ENCODE measurements at regions not wholly inside any gene's neighbourhood (a gene's known extent, or its start where the extent isn't known, plus 50 kb on each side); places are given as distances from the start of the nearest gene placed in this dataset.

DNA sequence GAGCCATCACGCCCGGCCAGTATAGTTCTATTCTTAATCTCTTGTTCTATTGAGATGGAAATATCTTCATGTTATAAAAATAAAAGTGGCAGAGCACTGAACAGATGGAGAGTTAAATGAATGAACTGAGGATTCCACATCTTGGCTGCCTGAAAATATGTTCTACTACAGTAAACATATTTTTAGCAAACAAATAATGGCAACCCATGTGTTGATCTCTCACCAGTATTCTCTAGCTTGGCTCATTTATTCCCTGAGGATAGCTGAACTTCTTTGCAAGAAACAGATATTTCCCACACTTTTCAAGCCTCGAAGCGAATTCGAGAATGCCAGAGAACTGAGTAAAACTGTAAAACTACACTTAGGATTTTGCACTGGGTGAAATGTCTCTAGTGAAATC is 58.9 kb downstream of the DIRAS3 start:
- no peaks in the 10 kb centered on the region for H3K9me3 ChIP-seq (ENCODE audit: control insufficient read depth in 2 of 2, insufficient read depth in 1 of 2, low read depth in 1 of 2, low read length in 1 of 2)
- H3K27ac ChIP-seq (ENCODE audit: low read depth in 1 of 3, low read length in 2 of 3): no peak overlapping the region
- no peaks in the 10 kb centered on the region for H3K36me3 ChIP-seq (ENCODE audit: control insufficient read depth in 3 of 3, insufficient read depth in 2 of 3, low read depth in 1 of 3, low read length in 3 of 3)
- DNase-seq (no peak), FAIRE-seq (no peak)
- WGBS, 3 donors: 88 to 96% (median 92%) methylated on average over 5 of the region's 5 CpGs
- H3K27me3 ChIP-seq (ENCODE audit: control insufficient read depth in 3 of 3, insufficient read depth in 3 of 3, low read length in 3 of 3): no peaks in the 10 kb centered on the region
- no peaks in the 10 kb centered on the region for H3K4me1 ChIP-seq (ENCODE audit: control insufficient read depth in 3 of 3, insufficient read depth in 2 of 3, low read depth in 1 of 3, low read length in 2 of 3)
- H3K4me3 ChIP-seq (ENCODE audit: low read depth in 1 of 3, low read length in 3 of 3): no peak overlapping the region

DNA sequence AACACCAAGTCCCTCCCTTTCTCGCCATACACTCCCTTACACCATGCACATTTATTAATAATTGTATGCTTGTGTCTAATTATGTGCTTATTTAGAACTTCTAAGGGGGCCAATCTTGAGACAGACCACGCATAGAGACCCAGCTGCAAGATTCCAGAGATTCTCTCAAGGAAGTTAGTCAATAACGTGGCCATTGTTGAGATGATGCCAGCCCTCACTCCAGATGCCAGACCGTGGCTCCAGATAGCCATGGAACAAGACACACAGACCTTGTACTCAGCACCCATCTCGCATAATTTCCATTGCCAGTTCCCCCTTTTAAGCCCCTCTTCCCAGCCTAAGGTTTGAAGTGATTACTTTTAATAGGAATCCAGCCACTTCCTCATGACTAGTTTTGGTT is 62.4 kb downstream of the DIRAS3 start:
- no peaks in the 10 kb centered on the region for H3K9me3 ChIP-seq (ENCODE audit: control insufficient read depth in 2 of 2, insufficient read depth in 1 of 2, low read depth in 1 of 2, low read length in 1 of 2)
- no peaks in the 10 kb centered on the region for H3K36me3 ChIP-seq (ENCODE audit: control insufficient read depth in 3 of 3, insufficient read depth in 2 of 3, low read depth in 1 of 3, low read length in 3 of 3)
- H3K27ac ChIP-seq (ENCODE audit: low read depth in 1 of 3, low read length in 2 of 3): no peak overlapping the region
- no peaks in the 10 kb centered on the region for H3K27me3 ChIP-seq (ENCODE audit: control insufficient read depth in 3 of 3, insufficient read depth in 3 of 3, low read length in 3 of 3)
- no peak overlapping the region for H3K4me3 ChIP-seq (ENCODE audit: low read depth in 1 of 3, low read length in 3 of 3)
- FAIRE-seq (no peak), DNase-seq (no peak)
- WGBS, 3 donors: 77 to 86% (median 79%) methylated on average over 5 of the region's 5 CpGs
- no peaks in the 10 kb centered on the region for H3K4me1 ChIP-seq (ENCODE audit: control insufficient read depth in 3 of 3, insufficient read depth in 2 of 3, low read depth in 1 of 3, low read length in 2 of 3)

DNA sequence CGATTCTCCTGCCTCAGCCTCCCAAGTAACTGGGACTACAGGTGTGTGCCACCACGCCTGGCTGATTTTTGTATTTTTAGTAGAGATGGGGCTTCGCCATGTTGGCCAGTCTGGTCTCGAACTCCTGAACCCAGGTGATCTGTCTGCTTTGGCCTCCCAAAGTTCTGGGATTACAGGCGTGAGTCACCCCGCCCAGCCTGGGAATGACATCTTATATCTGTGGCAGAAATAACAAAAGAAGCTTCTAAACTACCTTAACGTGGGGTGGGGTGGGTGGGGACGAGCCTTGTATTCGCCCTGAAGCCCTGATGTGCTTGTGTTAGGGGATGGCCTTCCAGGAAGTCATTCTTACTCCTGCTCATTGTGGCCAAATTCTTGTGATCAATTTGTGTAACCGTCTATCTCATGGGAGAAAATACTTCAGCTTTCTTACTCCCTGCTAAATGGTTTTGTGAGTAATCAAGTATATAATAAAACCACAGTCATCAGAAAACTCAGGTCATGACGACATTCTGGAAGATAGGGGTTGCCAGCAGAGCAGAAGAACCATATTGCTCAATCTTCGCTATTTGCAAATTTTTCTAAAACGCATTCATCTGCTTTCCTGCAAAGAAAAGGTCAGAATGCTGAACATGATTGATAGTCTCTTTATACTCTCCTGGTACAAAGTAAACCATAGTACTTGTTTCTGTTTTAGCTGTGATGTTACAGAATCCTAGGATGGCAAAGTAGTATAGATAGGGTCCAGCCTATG is 63.2 kb downstream of the DIRAS3 start:
- H3K36me3 ChIP-seq (ENCODE audit: control insufficient read depth in 3 of 3, insufficient read depth in 2 of 3, low read depth in 1 of 3, low read length in 3 of 3): no peaks in the 10 kb centered on the region
- peaks cover 0 to under 1% of the 10 kb centered on the region in 2 donors for H3K9me3 ChIP-seq (ENCODE audit: control insufficient read depth in 2 of 2, insufficient read depth in 1 of 2, low read depth in 1 of 2, low read length in 1 of 2)
- WGBS, 3 donors: 77 to 83% (median 79%) methylated on average over 13 of the region's 13 CpGs
- no peak overlapping the region for H3K4me3 ChIP-seq (ENCODE audit: low read depth in 1 of 3, low read length in 3 of 3)
- H3K27me3 ChIP-seq (ENCODE audit: control insufficient read depth in 3 of 3, insufficient read depth in 3 of 3, low read length in 3 of 3): no peaks in the 10 kb centered on the region
- DNase-seq (no peak), FAIRE-seq (no peak)
- H3K4me1 ChIP-seq (ENCODE audit: control insufficient read depth in 3 of 3, insufficient read depth in 2 of 3, low read depth in 1 of 3, low read length in 2 of 3): no peaks in the 10 kb centered on the region
- no peak overlapping the region for H3K27ac ChIP-seq (ENCODE audit: low read depth in 1 of 3, low read length in 2 of 3)

DNA sequence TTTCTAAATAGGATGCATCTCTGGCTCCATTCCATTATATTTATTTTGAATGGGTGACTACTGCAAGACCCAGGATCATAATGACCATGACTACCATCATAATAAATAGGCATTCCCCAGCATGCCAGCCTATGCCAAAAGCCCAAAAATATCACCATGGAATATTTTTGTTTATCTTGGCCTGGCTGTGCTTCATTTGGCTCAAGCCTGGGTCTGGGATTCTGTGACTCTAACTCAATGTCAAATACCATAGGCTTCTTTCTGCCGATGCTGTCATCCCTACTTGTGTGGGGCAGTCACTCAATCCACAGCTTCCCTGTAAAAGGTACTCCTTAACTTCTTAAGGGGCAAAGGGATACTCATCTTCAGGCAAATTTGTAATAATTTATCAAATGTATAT is 66.6 kb downstream of the DIRAS3 start:
- H3K27me3 ChIP-seq (ENCODE audit: control insufficient read depth in 3 of 3, insufficient read depth in 3 of 3, low read length in 3 of 3): no peaks in the 10 kb centered on the region
- FAIRE-seq: no peak
- no peaks in the 10 kb centered on the region for H3K36me3 ChIP-seq (ENCODE audit: control insufficient read depth in 3 of 3, insufficient read depth in 2 of 3, low read depth in 1 of 3, low read length in 3 of 3)
- H3K9me3 ChIP-seq (ENCODE audit: control insufficient read depth in 2 of 2, insufficient read depth in 1 of 2, low read depth in 1 of 2, low read length in 1 of 2): peaks cover 0 to 2% of the 10 kb centered on the region in 2 donors
- H3K4me3 ChIP-seq (ENCODE audit: low read depth in 1 of 3, low read length in 3 of 3): no peak overlapping the region
- no peak overlapping the region for H3K27ac ChIP-seq (ENCODE audit: low read depth in 1 of 3, low read length in 2 of 3)
- WGBS, 3 donors: 81 to 100% (median 94%) methylated on average over 1 of the region's 1 CpG
- H3K4me1 ChIP-seq (ENCODE audit: control insufficient read depth in 3 of 3, insufficient read depth in 2 of 3, low read depth in 1 of 3, low read length in 2 of 3): no peaks in the 10 kb centered on the region
- no peak for DNase-seq

DNA sequence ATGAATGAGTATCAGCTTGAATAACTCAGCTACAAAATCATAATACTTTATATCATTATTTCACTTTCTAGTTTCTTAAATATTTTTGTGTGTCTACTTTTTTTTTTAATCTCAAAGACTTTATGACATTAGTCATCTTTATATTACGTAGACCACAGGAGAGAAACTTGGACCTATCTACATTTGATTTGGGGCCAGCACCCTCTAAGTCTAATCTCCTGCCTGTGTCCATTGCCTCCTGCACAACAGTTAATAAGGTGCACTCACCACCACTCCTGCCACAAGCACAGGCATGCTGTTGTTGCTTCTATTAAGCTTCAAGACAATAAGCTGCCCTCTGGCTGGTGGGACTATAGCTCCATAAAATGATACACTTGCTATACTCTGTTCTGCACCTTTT is 70.4 kb downstream of the DIRAS3 start:
- no peaks in the 10 kb centered on the region for H3K36me3 ChIP-seq (ENCODE audit: control insufficient read depth in 3 of 3, insufficient read depth in 2 of 3, low read depth in 1 of 3, low read length in 3 of 3)
- H3K9me3 ChIP-seq (ENCODE audit: control insufficient read depth in 2 of 2, insufficient read depth in 1 of 2, low read depth in 1 of 2, low read length in 1 of 2): peaks cover 0 to 2% of the 10 kb centered on the region in 2 donors
- FAIRE-seq (no peak), DNase-seq (no peak)
- H3K27ac ChIP-seq (ENCODE audit: low read depth in 1 of 3, low read length in 2 of 3): no peak overlapping the region
- H3K4me1 ChIP-seq (ENCODE audit: control insufficient read depth in 3 of 3, insufficient read depth in 2 of 3, low read depth in 1 of 3, low read length in 2 of 3): no peaks in the 10 kb centered on the region
- H3K4me3 ChIP-seq (ENCODE audit: low read depth in 1 of 3, low read length in 3 of 3): no peak overlapping the region
- H3K27me3 ChIP-seq (ENCODE audit: control insufficient read depth in 3 of 3, insufficient read depth in 3 of 3, low read length in 3 of 3): no peaks in the 10 kb centered on the region
- 52 to 80% (median 59%) methylated on average over 1 of the region's 1 CpG for WGBS, 3 donors

DNA sequence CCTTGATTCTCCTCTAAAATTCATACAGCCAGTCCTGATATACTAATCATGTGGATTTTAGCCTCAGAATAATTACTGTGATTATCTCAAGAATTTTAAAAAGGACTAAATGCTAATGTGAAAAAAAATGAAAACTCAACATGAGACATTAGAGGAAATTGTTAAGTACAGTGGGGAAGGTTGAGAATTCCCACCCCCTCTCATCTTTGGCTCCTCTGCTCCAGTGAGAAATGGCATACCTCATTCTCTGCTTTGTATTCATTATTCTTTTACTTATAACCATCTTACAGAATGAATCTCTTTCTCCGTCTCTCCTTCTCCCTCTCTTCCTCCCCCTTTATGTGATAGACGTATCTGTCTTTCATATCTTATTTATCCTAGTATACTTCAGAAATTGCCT is 70.9 kb downstream of the DIRAS3 start:
- FAIRE-seq (no peak), DNase-seq (no peak)
- no peaks in the 10 kb centered on the region for H3K36me3 ChIP-seq (ENCODE audit: control insufficient read depth in 3 of 3, insufficient read depth in 2 of 3, low read depth in 1 of 3, low read length in 3 of 3)
- H3K27ac ChIP-seq (ENCODE audit: low read depth in 1 of 3, low read length in 2 of 3): no peak overlapping the region
- no peak overlapping the region for H3K4me3 ChIP-seq (ENCODE audit: low read depth in 1 of 3, low read length in 3 of 3)
- H3K9me3 ChIP-seq (ENCODE audit: control insufficient read depth in 2 of 2, insufficient read depth in 1 of 2, low read depth in 1 of 2, low read length in 1 of 2): peaks cover 0 to 2% of the 10 kb centered on the region in 2 donors
- H3K4me1 ChIP-seq (ENCODE audit: control insufficient read depth in 3 of 3, insufficient read depth in 2 of 3, low read depth in 1 of 3, low read length in 2 of 3): no peaks in the 10 kb centered on the region
- WGBS, 3 donors: 65 to 88% (median 86%) methylated on average over 2 of the region's 2 CpGs
- no peaks in the 10 kb centered on the region for H3K27me3 ChIP-seq (ENCODE audit: control insufficient read depth in 3 of 3, insufficient read depth in 3 of 3, low read length in 3 of 3)

DNA sequence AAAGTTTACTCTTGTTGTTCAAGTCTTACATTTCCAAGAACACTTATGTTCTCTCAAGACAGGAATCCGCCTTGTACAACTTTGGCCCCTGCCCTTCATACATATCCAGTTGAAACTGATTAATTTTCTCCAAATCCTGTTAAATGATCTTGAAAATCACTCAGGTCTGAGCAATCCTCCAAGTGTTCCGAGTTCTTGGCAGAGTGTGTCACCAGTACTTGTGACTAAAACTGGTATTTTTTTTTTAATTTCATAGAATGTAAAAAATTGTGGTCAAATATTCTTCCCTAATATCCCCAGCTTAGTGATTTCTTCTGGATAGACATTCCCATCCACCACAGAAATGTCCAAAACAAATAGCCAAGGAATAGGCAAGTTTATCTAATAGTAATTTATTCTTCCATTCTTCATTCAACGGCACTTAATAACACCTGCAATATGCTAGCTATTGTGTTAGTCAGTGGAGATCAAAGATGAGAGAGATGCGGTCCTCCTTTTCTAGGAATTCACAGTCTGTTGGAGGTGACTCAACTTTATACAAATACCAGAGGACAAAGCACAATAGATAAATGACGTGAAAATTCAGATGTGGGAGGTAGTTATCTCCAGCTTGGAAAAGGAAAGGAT is 71.4 kb downstream of the DIRAS3 start:
- WGBS, 3 donors: 39 to 59% (median 54%) methylated on average over 5 of the region's 5 CpGs
- Histone ChIP-seq H3K4me1 (ENCODE audit: control insufficient read depth in 3 of 3, insufficient read depth in 2 of 3, low read depth in 1 of 3, low read length in 2 of 3) (no peaks in the 10 kb centered on the region), H3K27ac (ENCODE audit: low read depth in 1 of 3, low read length in 2 of 3) (no peak overlapping the region), H3K27me3 (ENCODE audit: control insufficient read depth in 3 of 3, insufficient read depth in 3 of 3, low read length in 3 of 3) (no peaks in the 10 kb centered on the region), H3K9me3 (ENCODE audit: control insufficient read depth in 2 of 2, insufficient read depth in 1 of 2, low read depth in 1 of 2, low read length in 1 of 2) (peaks cover 0 to 2% of the 10 kb centered on the region in 2 donors), H3K4me3 (ENCODE audit: low read depth in 1 of 3, low read length in 3 of 3) (no peak overlapping the region), H3K36me3 (ENCODE audit: control insufficient read depth in 3 of 3, insufficient read depth in 2 of 3, low read depth in 1 of 3, low read length in 3 of 3) (no peaks in the 10 kb centered on the region)
- peak in 1 of 2 donors; percentile 12 for DNase-seq
- FAIRE-seq: no peak

DNA sequence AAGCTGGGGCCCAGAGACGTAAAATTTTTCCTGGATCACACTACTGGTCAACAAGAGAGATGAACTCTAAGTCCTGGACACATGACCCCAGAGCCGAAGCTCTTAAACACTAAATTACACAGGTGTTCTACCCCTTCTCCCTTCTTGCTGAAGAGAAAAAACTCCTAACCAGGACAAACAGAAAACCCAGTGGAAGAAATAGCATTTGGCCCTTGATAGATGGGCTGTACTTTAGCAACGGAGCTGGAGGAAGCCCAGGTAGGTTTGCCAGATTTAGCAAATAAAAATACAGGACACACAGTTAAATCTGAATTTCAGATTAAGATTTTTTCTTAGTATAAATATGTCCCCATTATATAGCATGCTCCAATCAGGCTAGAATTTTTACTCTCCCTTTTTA is 72.7 kb downstream of the DIRAS3 start:
- no peaks in the 10 kb centered on the region for H3K27me3 ChIP-seq (ENCODE audit: control insufficient read depth in 3 of 3, insufficient read depth in 3 of 3, low read length in 3 of 3)
- H3K27ac ChIP-seq (ENCODE audit: low read depth in 1 of 3, low read length in 2 of 3): no peak overlapping the region
- no peak for DNase-seq
- no peaks in the 10 kb centered on the region for H3K36me3 ChIP-seq (ENCODE audit: control insufficient read depth in 3 of 3, insufficient read depth in 2 of 3, low read depth in 1 of 3, low read length in 3 of 3)
- no peak for FAIRE-seq
- peaks cover 0 to 2% of the 10 kb centered on the region in 2 donors for H3K9me3 ChIP-seq (ENCODE audit: control insufficient read depth in 2 of 2, insufficient read depth in 1 of 2, low read depth in 1 of 2, low read length in 1 of 2)
- no peak overlapping the region for H3K4me3 ChIP-seq (ENCODE audit: low read depth in 1 of 3, low read length in 3 of 3)
- H3K4me1 ChIP-seq (ENCODE audit: control insufficient read depth in 3 of 3, insufficient read depth in 2 of 3, low read depth in 1 of 3, low read length in 2 of 3): no peaks in the 10 kb centered on the region
- 67 to 75% (median 67%) methylated on average over 3 of the region's 3 CpGs for WGBS, 3 donors

DNA sequence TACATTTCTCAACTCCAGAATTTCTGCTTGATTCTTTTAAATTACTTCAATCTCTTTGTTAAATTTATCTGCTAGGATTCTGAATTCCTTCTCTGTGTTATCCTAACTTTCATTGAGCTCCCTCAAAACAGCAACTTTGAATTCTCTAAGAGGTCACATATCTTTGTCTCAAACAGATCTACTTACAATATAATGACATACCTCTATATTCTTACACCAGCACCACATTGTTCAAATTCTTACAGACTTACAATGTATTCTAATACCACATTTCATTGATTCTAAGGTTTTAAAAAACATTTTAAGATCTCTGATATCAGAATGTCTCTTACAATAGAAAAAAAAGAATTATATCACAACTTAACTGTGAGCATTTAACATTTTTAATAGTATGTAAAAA is 77.4 kb downstream of the DIRAS3 start:
- Histone ChIP-seq H3K36me3 (ENCODE audit: control insufficient read depth in 3 of 3, insufficient read depth in 2 of 3, low read depth in 1 of 3, low read length in 3 of 3) (no peaks in the 10 kb centered on the region), H3K27me3 (ENCODE audit: control insufficient read depth in 3 of 3, insufficient read depth in 3 of 3, low read length in 3 of 3) (no peaks in the 10 kb centered on the region), H3K9me3 (ENCODE audit: control insufficient read depth in 2 of 2, insufficient read depth in 1 of 2, low read depth in 1 of 2, low read length in 1 of 2) (no peaks in the 10 kb centered on the region), H3K4me3 (ENCODE audit: low read depth in 1 of 3, low read length in 3 of 3) (no peak overlapping the region), H3K4me1 (ENCODE audit: control insufficient read depth in 3 of 3, insufficient read depth in 2 of 3, low read depth in 1 of 3, low read length in 2 of 3) (no peaks in the 10 kb centered on the region), H3K27ac (ENCODE audit: low read depth in 1 of 3, low read length in 2 of 3) (no peak overlapping the region)
- DNase-seq (no peak), FAIRE-seq (no peak)

All from small intestine (tissue), 7 donors.